Aorta (tissue), 5 donors: ENCODE measurements at regions not wholly inside any gene's neighbourhood (a gene's known extent, or its start where the extent isn't known, plus 50 kb on each side); places are given as distances from the start of the nearest gene placed in this dataset.
"Not testable (repeated sequence)": the region's sequence is repeated elsewhere in the genome, so short reads cannot be mapped to it uniquely, and the experiment has no call there.

Source experiments
- ATAC-seq: fragments of 200-7000 bp; cut with Tn5 transposase; one replicate; pipeline ENCODE4 v1.9.1; 2022; ENCODE audit warnings: moderate library complexity; ENCODE audit not compliant: low FRiP score
- DNase-seq, 2 donors: peaks; one replicate each; pipeline ENCODE4 v3.0.0-alpha.2; 2020
- H3K27ac ChIP-seq, 2 donors: one replicate each; pipeline ENCODE4 v1.5.1; 2013; ENCODE audit warnings: low read length in 2 of 2, mild to moderate bottlenecking in 2 of 2, moderate library complexity in 2 of 2, control low read depth in 1 of 2, inconsistent platforms in 1 of 2, low read depth in 1 of 2
- H3K27me3 ChIP-seq, 2 donors: one replicate each; pipeline ENCODE4 v1.6.1; 2013; ENCODE audit warnings: control low read depth in 1 of 2, low read length in 1 of 2, mild to moderate bottlenecking in 1 of 2, moderate library complexity in 1 of 2; ENCODE audit not compliant: insufficient read depth in 2 of 2, control insufficient read depth in 1 of 2
- H3K36me3 ChIP-seq, 2 donors: one replicate each; pipeline ENCODE4 v1.6.1; 2013; ENCODE audit warnings: control low read depth in 1 of 2, low read length in 1 of 2, mild to moderate bottlenecking in 1 of 2; ENCODE audit not compliant: insufficient read depth in 2 of 2, control insufficient read depth in 1 of 2
- H3K4me1 ChIP-seq, 2 donors: one replicate each; pipeline ENCODE4 v1.6.1; 2013; ENCODE audit warnings: low read length in 2 of 2, control low read depth in 1 of 2, mild to moderate bottlenecking in 1 of 2, moderate library complexity in 1 of 2; ENCODE audit not compliant: insufficient read depth in 2 of 2, control insufficient read depth in 1 of 2
- H3K4me3 ChIP-seq, 2 donors: one replicate each; pipeline ENCODE4 v1.5.1; 2013; ENCODE audit warnings: low read length in 2 of 2, control low read depth in 1 of 2, mild to moderate bottlenecking in 1 of 2
- H3K9me3 ChIP-seq: one replicate; pipeline ENCODE4 v1.6.1; 2013; ENCODE audit warnings: mild to moderate bottlenecking, low read length; ENCODE audit not compliant: control insufficient read depth
- WGBS, 2 donors: extraction: QIAGEN DNeasy Blood & Tissue Kit; methylation state at CpG; one replicate each; pipeline ENCODE4 v1.1.7; 2013; 5-methylcytosine and 5-hydroxymethylcytosine counted together
- intact Hi-C, 2 donors: fragments of 100-400 bp; cut with DNase I; formaldehyde crosslinking; loops; one replicate each; pipeline versions ENCODE4 v1.14.2 to v1.15.0; 2022
- donor health status: healthy with polysubstance abuse.
- donor health status: Bipolar disorder and iron deficiency.
- donor health status: DM: no; HTN: no; CAD: no.
- donor health status: DM: no; HTN: no; CAD: no.
- donor health status: DM: yes; HTN: yes; CAD: no.

DNA sequence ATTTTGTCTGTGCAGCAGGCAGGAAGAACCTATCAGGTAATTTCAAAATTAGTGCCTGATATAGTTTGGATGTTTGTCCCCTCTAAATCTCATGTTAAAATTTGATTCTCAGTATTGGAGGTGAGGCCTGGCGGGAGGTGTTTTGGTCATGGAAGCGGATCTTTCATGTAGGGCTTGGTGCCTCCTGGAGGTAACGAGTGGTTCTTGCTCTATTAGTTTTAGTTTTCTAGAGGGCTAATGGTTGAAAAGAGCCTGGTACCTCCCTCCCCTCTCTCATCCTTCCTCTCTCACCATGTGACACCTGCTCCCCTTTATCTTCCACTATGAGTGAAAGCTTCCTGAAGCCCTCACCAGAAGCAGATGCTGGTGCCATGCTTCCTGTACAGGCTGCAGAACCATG lies 106.3 kb downstream of the DRD1 start:
- intact Hi-C loops: no loop called here
- no peaks in the 10 kb centered on the region for H3K27me3 ChIP-seq
- H3K4me1 ChIP-seq: no peaks in the 10 kb centered on the region
- H3K36me3 ChIP-seq: no peaks in the 10 kb centered on the region
- no peak overlapping the region for H3K4me3 ChIP-seq
- no peak for DNase-seq
- ATAC-seq: no peak
- 94 to 100% methylated on average over 3 of the region's 3 CpGs for WGBS, 2 donors
- no peak overlapping the region for H3K27ac ChIP-seq
- no peaks in the 10 kb centered on the region for H3K9me3 ChIP-seq

DNA sequence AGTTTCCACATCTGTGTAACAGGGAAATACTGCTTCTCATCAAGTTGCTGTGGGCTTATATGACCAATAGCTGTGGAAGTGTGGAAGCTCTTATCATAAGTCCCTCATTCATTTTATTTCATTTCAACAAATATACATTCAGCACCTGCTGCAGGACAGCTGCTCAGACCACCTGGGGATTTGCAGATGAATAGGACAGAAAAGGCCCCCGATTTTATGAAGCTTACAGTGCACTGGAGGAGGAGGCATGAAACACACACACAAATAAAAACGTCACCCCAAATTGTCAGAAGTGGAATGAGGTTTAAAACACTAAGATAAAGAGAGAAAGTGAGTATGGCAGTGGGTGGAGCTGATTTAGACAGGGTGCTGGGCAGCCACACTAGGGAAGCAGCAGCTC lies 107.2 kb downstream of the DRD1 start:
- 42 to 50% methylated on average over 2 of the region's 2 CpGs for WGBS, 2 donors
- Histone ChIP-seq H3K36me3 (no peaks in the 10 kb centered on the region), H3K27me3 (no peaks in the 10 kb centered on the region), H3K9me3 (no peaks in the 10 kb centered on the region), H3K27ac (no peak overlapping the region), H3K4me3 (no peak overlapping the region), H3K4me1 (no peaks in the 10 kb centered on the region)
- DNase-seq: no peak
- no peak for ATAC-seq
- intact Hi-C loops: no loop called here

- H3K4me1 ChIP-seq: no peaks in the 10 kb centered on the region
- intact Hi-C loops: no loop called here
- H3K27ac ChIP-seq: no peak overlapping the region
- 69 to 70% methylated on average over 5 of the region's 5 CpGs for WGBS, 2 donors
- H3K36me3 ChIP-seq: no peaks in the 10 kb centered on the region
- H3K4me3 ChIP-seq: no peak overlapping the region
- ATAC-seq (no peak), DNase-seq (no peak)
- no peaks in the 10 kb centered on the region for H3K9me3 ChIP-seq
- H3K27me3 ChIP-seq: no peaks in the 10 kb centered on the region
These were observed 108.3 kb downstream of the DRD1 start for GRCh38 chr5:175335691-175336090.

GRCh38 chr5:175331173-175332036 lies 112.6 kb downstream of the DRD1 start:
- WGBS, 2 donors: 79 to 83% methylated on average over 14 of the region's 14 CpGs
- intact Hi-C loops, H3K27ac ChIP-seq, H3K36me3 ChIP-seq, ATAC-seq, H3K4me1 ChIP-seq, H3K9me3 ChIP-seq, H3K4me3 ChIP-seq, DNase-seq, H3K27me3 ChIP-seq: not testable (repeated sequence)

DNA sequence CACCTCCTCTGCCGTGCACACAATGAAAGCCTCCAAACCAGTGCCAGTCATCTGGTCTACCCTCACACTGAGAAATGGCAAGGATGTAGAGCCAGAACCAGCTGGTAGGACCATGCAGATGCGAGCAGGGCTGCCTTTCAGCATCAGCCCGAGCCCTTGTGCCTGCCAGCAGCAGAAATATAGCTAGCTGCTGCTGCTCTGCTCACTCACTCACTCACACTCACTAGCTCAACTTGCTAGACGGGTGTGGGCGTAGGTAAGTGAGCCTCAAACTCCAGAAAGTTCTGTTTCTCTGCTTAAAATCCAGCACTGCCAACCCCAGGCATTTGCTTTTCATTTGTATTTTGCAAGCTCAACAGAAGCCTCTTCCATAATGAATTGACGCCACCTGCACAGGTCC lies 114.0 kb downstream of the DRD1 start:
- intact Hi-C loops: no loop called here
- 80 to 86% methylated on average over 6 of the region's 6 CpGs for WGBS, 2 donors
- Histone ChIP-seq H3K4me1 (no peaks in the 10 kb centered on the region), H3K36me3 (no peaks in the 10 kb centered on the region), H3K4me3 (no peak overlapping the region), H3K27ac (no peak overlapping the region), H3K27me3 (no peaks in the 10 kb centered on the region), H3K9me3 (no peaks in the 10 kb centered on the region)
- ATAC-seq (no peak), DNase-seq (no peak)

GRCh38 chr5:175328687-175329086 lies 115.3 kb downstream of the DRD1 start:
- H3K27ac ChIP-seq: no peak overlapping the region
- no peak for DNase-seq
- ATAC-seq: no peak
- H3K4me3 ChIP-seq: no peak overlapping the region
- H3K9me3 ChIP-seq: no peaks in the 10 kb centered on the region
- H3K27me3 ChIP-seq: no peaks in the 10 kb centered on the region
- 77 to 78% methylated on average over 3 of the region's 3 CpGs for WGBS, 2 donors
- H3K4me1 ChIP-seq: no peaks in the 10 kb centered on the region
- intact Hi-C loops: no loop called here
- no peaks in the 10 kb centered on the region for H3K36me3 ChIP-seq

- no peaks in the 10 kb centered on the region for H3K27me3 ChIP-seq
These were observed 115.8 kb downstream of the DRD1 start for GRCh38 chr5:175328176-175328575.

GRCh38 chr5:175325681-175326080 lies 118.3 kb downstream of the DRD1 start:
- Histone ChIP-seq H3K4me1 (no peaks in the 10 kb centered on the region), H3K9me3 (no peaks in the 10 kb centered on the region), H3K4me3 (no peak overlapping the region), H3K27me3 (no peaks in the 10 kb centered on the region), H3K36me3 (no peaks in the 10 kb centered on the region), H3K27ac (no peak overlapping the region)
- intact Hi-C loops: no loop called here
- ATAC-seq (no peak), DNase-seq (no peak)

More at GRCh38 chr5:175328176-175328575, 115.8 kb downstream of the DRD1 start:
- no peak for DNase-seq
- H3K4me3 ChIP-seq: no peak overlapping the region
- no peaks in the 10 kb centered on the region for H3K9me3 ChIP-seq
- intact Hi-C loops: no loop called here
- 73 to 78% methylated on average over 4 of the region's 4 CpGs for WGBS, 2 donors
- H3K36me3 ChIP-seq: no peaks in the 10 kb centered on the region
- no peaks in the 10 kb centered on the region for H3K4me1 ChIP-seq
- no peak overlapping the region for H3K27ac ChIP-seq
- ATAC-seq: no peak

DNA sequence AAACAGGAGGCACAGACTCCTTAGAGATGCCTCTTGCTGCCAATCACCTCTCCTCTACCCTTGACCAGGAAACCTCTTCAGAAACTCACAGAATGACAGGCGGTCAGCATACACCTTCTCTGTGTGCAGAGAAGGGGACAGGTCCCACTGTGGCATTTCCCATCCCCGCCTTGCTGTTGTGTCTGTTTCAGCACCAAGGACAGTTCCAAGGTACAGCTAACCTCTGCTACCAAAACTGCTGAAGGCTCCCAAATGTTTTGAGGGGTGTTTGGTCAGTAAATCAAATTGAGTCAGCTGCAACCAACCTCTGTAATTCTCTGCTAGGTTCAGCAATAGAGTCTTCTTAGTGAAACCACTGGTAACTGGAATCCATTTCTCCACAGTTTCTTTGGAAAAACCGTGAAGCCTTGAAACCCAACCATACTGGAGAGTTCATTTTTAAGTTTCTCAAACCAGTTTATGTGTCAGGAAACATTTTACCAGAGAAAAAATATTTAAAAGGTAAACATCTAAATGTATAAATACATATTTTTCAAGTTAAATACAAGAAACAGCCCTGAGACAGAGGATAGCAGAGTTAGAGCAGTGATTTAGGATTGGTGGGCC lies 122.0 kb downstream of the DRD1 start:
- no peak for DNase-seq
- 27 to 31% methylated on average over 3 of the region's 3 CpGs for WGBS, 2 donors
- H3K9me3 ChIP-seq: no peaks in the 10 kb centered on the region
- no peak overlapping the region for H3K27ac ChIP-seq
- H3K4me3 ChIP-seq: no peak overlapping the region
- H3K27me3 ChIP-seq: no peaks in the 10 kb centered on the region
- intact Hi-C loops: no loop called here
- no peak for ATAC-seq
- H3K4me1 ChIP-seq: no peaks in the 10 kb centered on the region
- no peaks in the 10 kb centered on the region for H3K36me3 ChIP-seq
